HUDEP-2 (cell line): ENCODE measurements at regions not wholly inside any gene's neighbourhood (a gene's known extent, or its start where the extent isn't known, plus 50 kb on each side); places are given as distances from the start of the nearest gene placed in this dataset.
A peak's percentile ranks its signal among the peaks of the same experiment; 100 is the strongest.

Experiments
- DNase-seq, 76 experiments: peaks; one replicate each; lab custom pipeline; 2025; ENCODE audit not compliant: unreplicated experiment in 76 of 76; lab: John Stamatoyannopoulos, UW

GRCh38 chr2:207235621-207236020 is 69.9 kb upstream of the KLF7 start:
- no peak for DNase-seq

DNA sequence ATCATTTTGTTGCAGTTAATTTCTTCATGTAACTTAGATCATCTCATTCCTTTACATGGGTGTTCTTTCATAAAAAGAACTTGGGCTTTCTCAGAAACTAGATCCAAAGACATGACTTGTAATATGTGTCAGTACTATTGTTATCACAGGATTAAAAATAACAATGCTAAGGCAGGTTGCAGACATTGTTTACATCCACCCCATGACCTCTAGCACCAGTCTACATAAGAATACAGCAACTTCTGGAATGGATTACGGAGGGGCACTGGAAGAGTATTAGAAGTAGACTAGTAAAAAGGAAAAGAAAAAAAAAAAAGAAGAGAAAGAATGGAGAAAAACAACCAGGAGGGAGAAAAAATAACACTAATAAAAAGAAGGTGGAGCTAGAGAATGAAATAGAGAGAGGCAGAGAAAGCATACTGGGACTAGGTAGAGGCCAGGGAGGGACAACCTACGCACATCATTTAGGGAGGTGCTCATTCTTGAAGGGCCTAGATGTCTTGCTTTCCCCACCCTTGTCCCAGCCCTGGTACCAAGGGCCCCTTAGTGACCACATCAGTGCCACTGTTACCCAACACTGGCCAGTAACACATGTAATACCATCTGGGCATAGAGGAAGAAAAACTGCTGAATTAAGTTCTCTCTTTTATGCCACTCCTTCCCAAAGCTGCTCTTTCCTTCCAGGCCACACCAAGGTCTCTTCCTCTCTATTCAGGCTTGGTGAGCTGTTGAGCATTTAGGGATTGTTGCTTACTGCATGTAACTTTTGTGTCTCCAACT is 70.6 kb upstream of the KLF7 start:
- no peak for DNase-seq

GRCh38 chr2:207238831-207239701 is 73.3 kb upstream of the KLF7 start:
- no peak for DNase-seq

DNA sequence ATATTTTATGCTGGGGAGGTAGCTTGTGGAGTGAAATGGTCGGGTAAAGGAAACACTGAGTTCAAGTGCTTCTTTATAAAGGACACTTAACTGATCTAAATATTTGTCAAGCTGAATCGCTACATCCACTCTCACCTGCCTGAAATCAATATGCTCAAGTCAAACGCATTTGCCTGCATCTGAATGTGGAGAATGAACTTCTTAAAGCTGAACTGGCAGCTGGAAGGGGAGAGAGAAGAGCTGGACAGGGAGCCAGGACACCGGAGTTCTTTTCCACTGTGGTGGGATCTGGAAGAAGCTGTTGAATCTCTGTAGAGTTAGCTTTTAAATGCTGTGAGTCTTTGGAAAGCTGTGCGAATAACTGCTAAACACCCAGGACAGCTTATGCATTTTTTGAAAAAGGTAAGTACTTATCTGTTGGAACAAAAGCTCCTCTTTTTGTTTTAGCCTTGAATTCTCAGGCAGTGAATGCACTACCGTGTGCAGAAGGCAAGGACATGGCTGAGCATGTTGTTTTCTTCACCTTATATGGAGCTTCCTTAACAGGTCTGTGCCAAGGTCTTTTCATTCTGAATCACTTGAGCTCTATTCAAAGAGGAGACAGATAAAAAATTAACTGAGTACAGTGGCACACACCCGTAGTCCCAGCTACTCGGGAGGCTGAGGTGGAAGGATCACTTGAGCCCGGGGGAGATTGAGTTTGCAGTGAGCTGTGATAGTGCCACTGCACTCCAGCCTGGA is 74.2 kb upstream of the KLF7 start:
- no peak for DNase-seq

- DNase-seq, result no peak
These were observed 74.9 kb upstream of the KLF7 start for GRCh38 chr2:207240649-207241048.

DNA sequence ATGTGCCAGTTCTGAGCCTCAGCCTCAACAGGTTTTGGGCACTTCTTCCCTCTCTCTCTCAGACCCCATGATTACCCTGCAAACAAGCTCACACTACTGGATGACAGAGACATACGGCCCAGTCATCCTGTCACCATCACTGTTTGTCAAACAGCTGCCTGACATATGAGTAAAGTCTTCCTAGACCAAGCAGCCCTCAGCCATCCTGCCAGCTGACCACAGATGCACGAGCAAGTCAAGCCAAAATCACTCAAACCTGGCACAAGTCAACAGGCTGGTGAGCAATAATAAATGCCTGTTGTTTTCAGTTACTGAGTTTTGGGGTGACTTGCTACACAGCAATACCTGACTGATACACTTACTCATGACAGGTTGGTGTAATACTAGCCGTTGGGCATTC is 75.5 kb upstream of the KLF7 start:
- no peak for DNase-seq

DNA sequence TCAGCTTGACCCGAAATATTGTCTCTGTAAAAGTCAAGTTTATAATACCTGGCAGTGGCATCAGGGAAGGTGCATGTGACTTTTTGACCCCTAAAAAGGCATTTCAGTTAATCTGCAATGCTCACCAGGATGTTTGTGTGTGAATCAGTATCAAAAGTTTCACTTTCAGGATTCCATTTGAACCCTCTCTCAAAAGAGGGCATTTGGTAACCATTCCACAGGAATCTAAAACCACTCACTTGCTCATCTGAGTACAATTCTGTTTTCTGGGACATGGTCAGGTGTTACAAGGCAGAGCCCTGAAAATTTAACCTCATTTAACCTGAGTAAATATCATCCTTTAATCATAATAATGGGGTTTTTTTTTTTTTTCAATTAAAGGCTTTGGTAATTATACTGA is 77.9 kb upstream of the KLF7 start:
- DNase-seq, result no peak

- no peak for DNase-seq
These were observed 79.5 kb upstream of the KLF7 start for GRCh38 chr2:207244971-207245925.

- DNase-seq, result no peak
These were observed 83.1 kb upstream of the KLF7 start for GRCh38 chr2:207248702-207249377.

GRCh38 chr2:207251022-207251421 is 85.3 kb upstream of the KLF7 start:
- DNase-seq, result no peak

DNA sequence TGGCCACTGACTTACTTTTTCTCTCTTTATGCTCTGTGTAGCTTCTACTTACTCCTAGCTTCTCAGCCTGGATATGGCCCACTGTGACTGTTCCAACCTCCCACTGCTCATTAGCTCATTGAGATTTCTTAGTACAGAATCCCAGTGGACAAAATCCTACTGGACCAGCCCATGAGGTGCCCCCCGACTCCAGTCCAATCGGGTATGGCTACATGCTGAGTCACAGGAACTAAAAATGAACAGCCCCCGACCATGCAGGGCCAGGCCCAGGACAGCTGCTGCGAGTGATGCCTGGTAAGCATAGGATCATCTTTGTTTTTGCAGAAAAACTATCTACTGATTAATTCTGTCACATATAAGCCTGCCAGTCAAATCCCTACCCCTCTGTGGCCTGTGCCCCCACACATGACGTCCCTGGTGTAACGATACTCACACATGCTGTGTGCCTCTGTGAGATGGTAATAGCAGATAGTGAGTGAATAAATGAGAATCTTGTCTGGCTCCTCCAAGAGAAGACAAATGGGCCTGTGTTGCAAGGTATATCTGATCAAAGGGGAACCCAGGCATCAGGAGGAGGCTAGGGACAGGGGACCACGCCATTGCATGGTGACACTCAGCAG is 85.9 kb upstream of the KLF7 start:
- peak in 8 of 76 experiments; percentile 2 to 40 (median 18) for DNase-seq

- no peak for DNase-seq
These were observed 86.7 kb upstream of the KLF7 start for GRCh38 chr2:207252416-207252815.

DNA sequence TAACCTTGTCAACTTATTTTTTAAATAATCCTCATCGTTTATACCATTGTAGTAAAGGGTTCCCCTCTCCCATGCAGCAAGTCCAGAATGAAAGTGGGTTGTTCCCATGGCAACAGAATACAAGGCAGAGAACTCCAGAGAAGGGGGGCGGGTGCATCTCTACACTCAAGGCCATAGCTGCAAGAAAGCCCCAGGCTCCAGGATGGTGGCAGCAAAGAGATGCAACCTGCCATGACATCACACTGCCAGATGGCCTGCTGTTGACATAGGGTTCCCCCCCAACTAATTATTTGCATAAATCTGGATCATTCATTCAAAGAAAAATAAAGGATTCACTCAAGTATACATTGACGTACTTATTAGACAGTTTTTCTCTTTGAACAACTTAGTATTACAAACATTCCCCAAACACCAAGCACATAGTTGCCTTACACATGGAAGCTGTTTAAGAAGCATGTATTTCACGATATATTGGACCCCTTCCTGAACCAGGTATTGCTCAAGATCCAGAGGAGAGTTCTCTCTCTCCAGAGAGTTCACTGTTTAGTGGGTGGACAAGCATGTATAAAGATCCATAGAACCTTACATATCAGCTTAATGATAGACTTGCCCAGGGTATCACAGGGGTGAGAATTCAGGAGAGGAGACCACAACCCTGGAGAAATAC is 87.4 kb upstream of the KLF7 start:
- no peak for DNase-seq

- DNase-seq, result no peak
These were observed 88.1 kb upstream of the KLF7 start for GRCh38 chr2:207253666-207254345.

DNA sequence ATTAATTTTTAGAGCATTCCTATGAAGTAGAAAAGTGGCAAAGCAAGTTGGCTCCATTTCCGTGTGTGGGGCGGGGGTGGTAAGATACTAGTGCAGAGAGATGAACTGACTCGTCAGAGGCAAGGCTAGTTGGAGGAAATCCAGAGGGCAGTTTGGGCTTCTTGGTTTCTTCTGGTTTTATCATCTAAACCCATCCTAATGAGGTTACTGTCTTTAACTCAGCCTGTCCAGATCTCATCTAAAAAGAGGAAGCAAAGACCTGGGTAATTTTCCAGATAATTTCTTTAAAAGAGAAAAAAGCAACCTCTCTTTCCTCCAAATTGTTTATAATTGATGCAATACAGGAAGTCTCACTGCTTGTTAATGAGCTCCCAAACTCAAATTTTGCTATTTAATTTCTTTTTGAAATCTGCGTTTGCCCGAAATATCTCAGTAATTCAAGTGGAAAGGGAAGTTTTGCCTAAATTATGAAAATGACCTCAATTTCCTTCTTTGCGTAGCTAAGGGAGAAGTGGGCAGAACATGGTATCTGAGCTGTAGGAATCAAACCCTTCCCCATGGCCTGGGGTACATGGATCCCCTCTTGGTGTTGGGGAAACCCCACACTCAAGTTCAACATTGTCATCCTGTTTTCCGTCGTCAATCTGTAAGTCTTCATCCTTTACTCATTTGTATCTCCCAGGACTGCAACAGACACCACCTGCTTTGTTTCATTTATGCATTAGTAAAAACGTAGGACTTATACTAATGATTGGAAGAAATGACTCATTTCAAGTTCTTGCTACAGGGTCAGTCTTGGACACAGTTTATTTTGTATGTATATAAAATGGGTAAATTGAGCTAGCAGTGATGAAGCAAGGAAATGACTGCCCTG is 89.1 kb upstream of the KLF7 start:
- DNase-seq, result peak in 67 of 76 experiments; percentile 4 to 83 (median 58)

- DNase-seq, result peak in 71 of 76 experiments; percentile 15 to 79 (median 51)
These were observed 90.1 kb upstream of the KLF7 start for GRCh38 chr2:207255565-207256470.
